Transverse colon (tissue), 3 donors: ENCODE measurements at regions not wholly inside any gene's neighbourhood (a gene's known extent, or its start where the extent isn't known, plus 50 kb on each side); places are given as distances from the start of the nearest gene placed in this dataset.

ENCODE experiments used
- EP300 ChIP-seq: sonication (generic); formaldehyde crosslinking; IDR thresholded peaks from one replicate; pipeline ENCODE4 v1.6.1; 2017; ENCODE audit warnings: antibody characterized with exemption, low read depth
- POLR2A ChIP-seq: fragments of 450-650 bp; IDR thresholded peaks from one replicate; pipeline ENCODE4 v1.6.1; 2016; ENCODE audit warnings: antibody characterized with exemption, mild to moderate bottlenecking, moderate library complexity
- TF ChIP-seq, protein P1 (sequence below), 5 experiments: fragments of 200-600 bp in 3 of 5; fragments of 450-650 bp in 2 of 5; sonication (generic) in 3 of 5; IDR thresholded peaks; 1 replicate in 2 of 5; 2 replicates in 3 of 5; pipeline ENCODE4 v1.5.1; 2016 to 2017; ENCODE audit warnings: antibody characterized with exemption in 5 of 5, inconsistent platforms in 3 of 5, mild to moderate bottlenecking in 2 of 5, moderate library complexity in 1 of 5

DNA sequence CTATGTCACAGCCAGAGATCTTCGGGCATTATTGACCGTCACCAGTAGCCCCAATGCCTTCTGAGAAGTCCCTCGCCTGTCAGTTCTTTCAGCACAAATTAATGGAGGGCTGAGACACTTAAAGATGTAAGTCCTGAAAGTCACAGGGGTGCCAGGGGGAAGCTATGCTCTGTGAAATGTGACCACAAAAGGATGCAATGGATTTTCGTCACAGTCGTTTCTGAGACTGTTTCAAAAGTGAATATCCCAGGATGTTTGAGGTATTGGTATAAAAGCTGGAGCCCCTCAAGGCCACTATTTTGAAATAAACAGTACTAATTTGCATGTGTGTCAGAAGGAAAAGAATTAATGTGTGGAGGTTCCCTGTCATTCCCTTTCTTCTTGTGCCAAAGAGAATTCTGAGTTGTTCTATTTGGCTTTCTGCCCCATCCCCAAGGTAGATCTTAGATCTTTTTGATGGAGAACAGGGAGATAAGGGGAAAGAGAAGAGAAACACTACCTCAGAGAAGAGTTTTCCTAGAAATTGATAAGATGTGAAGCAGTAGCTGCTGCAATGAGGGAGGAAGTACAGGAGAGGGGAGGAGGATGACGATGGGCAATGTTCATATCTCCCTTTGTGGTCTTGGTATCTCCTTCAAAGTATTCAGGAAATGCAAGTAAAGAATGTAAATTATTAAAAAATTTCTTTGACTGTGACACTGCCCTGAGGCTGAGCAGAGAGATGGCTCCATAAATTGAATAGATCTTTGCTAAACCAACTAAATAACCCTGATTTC lies 101.8 kb upstream of the NAP1L1 start:
- TF ChIP-seq, protein P1, sequence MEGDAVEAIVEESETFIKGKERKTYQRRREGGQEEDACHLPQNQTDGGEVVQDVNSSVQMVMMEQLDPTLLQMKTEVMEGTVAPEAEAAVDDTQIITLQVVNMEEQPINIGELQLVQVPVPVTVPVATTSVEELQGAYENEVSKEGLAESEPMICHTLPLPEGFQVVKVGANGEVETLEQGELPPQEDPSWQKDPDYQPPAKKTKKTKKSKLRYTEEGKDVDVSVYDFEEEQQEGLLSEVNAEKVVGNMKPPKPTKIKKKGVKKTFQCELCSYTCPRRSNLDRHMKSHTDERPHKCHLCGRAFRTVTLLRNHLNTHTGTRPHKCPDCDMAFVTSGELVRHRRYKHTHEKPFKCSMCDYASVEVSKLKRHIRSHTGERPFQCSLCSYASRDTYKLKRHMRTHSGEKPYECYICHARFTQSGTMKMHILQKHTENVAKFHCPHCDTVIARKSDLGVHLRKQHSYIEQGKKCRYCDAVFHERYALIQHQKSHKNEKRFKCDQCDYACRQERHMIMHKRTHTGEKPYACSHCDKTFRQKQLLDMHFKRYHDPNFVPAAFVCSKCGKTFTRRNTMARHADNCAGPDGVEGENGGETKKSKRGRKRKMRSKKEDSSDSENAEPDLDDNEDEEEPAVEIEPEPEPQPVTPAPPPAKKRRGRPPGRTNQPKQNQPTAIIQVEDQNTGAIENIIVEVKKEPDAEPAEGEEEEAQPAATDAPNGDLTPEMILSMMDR (IDR thresholded peaks at IDR 0.05) = no peak
- TF ChIP-seq EP300 = no peak
- TF ChIP-seq POLR2A = no peak
